ENCODE measurements at regions not wholly inside any gene's neighbourhood (a gene's known extent, or its start where the extent isn't known, plus 50 kb on each side); places are given as distances from the start of the nearest gene placed in this dataset.

DNA sequence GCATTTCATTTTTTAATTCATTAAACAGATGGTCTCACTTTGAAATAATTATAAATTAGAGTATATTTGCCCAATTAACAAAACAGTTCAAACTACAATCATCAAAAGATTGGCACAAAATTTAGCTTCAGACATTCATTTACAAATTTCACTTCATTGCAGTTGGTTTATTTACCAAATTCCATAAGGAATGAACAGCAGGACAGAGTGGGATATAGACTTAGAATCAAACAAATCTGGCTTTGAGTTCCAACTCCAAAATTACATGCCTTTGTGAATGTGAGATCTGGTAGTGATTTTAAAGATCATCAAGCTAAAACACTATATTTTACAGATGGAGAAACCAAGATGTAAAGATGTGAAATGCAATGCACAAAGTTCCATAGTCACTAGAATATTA is 310.7 kb upstream of the CNTN5 start:
- Histone ChIP-seq H3K4me1 (ENCODE audit: insufficient read depth, low read length) (no peaks in the 10 kb centered on the region), H3K79me2 (ENCODE audit: insufficient read depth, low read length) (no peaks in the 10 kb centered on the region), H4K20me1 (ENCODE audit: insufficient read depth, low read length) (no peaks in the 10 kb centered on the region), H3K27ac (ENCODE audit: low read depth, low read length) (no peak overlapping the region), H3K36me3 (ENCODE audit: insufficient read depth, low read length) (no peaks in the 10 kb centered on the region), H3K4me3 (ENCODE audit: insufficient read depth, low read length) (no peak overlapping the region), H3K4me2 (ENCODE audit: insufficient read depth, low read length) (no peak overlapping the region), H2AFZ (ENCODE audit: low read length) (no peak overlapping the region), H3K9me3 (ENCODE audit: low read depth, low read length) (no peaks in the 10 kb centered on the region), H3K27me3 (ENCODE audit: insufficient read depth, low read length) (no peaks in the 10 kb centered on the region)
- DNase-seq (ENCODE audit: insufficient read length, low spot score, missing footprints), result no peak
- TF ChIP-seq CTCF (IDR thresholded peaks at IDR 0.05; ENCODE audit: extremely low read depth, low read depth, low read length), result no peak

DNA sequence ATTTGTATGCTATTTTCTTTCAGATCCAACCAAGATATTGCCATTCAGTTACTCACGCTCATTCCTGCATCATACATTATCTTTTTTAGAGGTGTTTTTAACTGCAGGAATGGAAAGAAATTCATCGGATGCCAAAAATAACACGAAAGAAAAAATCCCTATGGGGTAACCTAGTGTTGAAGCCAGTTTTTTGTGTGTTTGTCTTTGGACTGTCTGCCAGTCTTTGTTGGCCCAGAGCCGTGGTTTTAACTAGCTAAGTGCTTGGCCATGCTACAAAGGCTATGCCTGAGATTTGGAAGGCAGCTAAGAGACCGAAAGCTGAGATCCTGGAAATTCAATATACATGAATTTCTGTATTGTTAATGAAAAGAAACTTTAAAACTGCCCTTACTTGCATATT is 309.8 kb upstream of the CNTN5 start:
- H4K20me1 ChIP-seq (ENCODE audit: insufficient read depth, low read length), result no peaks in the 10 kb centered on the region
- no peak overlapping the region for H3K27ac ChIP-seq (ENCODE audit: low read depth, low read length)
- no peak overlapping the region for H2AFZ ChIP-seq (ENCODE audit: low read length)
- no peak overlapping the region for H3K4me2 ChIP-seq (ENCODE audit: insufficient read depth, low read length)
- H3K4me1 ChIP-seq (ENCODE audit: insufficient read depth, low read length), result no peaks in the 10 kb centered on the region
- H3K9me3 ChIP-seq (ENCODE audit: low read depth, low read length), result no peaks in the 10 kb centered on the region
- H3K79me2 ChIP-seq (ENCODE audit: insufficient read depth, low read length), result no peaks in the 10 kb centered on the region
- TF ChIP-seq CTCF (IDR thresholded peaks at IDR 0.05; ENCODE audit: extremely low read depth, low read depth, low read length), result no peak
- no peak overlapping the region for H3K4me3 ChIP-seq (ENCODE audit: insufficient read depth, low read length)
- no peak for DNase-seq (ENCODE audit: insufficient read length, low spot score, missing footprints)
- H3K27me3 ChIP-seq (ENCODE audit: insufficient read depth, low read length), result no peaks in the 10 kb centered on the region
- H3K36me3 ChIP-seq (ENCODE audit: insufficient read depth, low read length), result no peaks in the 10 kb centered on the region

DNA sequence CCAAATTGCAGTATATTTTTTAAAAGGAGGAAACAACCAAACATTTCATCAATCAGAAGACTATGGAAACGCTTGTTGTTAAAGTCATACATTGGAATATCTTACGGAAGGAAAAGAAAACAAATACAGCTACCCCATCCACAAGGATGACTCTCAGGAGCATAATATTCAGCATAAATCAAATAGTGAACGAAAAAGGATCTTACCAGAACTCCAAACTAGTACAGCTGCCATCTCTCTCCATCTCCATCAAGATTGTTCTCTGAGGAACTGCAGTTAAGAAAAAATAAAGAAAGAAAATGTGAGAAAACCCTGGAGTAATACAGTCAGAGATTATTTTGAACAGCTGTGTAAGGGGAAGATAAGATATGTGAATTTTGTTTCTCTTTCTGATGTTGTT is 299.8 kb upstream of the CNTN5 start:
- DNase-seq (ENCODE audit: insufficient read length, low spot score, missing footprints), result no peak
- Histone ChIP-seq H3K36me3 (ENCODE audit: insufficient read depth, low read length) (no peaks in the 10 kb centered on the region), H3K4me1 (ENCODE audit: insufficient read depth, low read length) (no peaks in the 10 kb centered on the region), H2AFZ (ENCODE audit: low read length) (no peak overlapping the region), H3K27ac (ENCODE audit: low read depth, low read length) (no peak overlapping the region), H3K4me2 (ENCODE audit: insufficient read depth, low read length) (no peak overlapping the region), H3K9me3 (ENCODE audit: low read depth, low read length) (no peaks in the 10 kb centered on the region), H3K79me2 (ENCODE audit: insufficient read depth, low read length) (no peaks in the 10 kb centered on the region), H3K27me3 (ENCODE audit: insufficient read depth, low read length) (no peaks in the 10 kb centered on the region), H3K4me3 (ENCODE audit: insufficient read depth, low read length) (no peak overlapping the region), H4K20me1 (ENCODE audit: insufficient read depth, low read length) (no peaks in the 10 kb centered on the region)
- TF ChIP-seq CTCF (IDR thresholded peaks at IDR 0.05; ENCODE audit: extremely low read depth, low read depth, low read length), result no peak

- Histone ChIP-seq H4K20me1 (ENCODE audit: insufficient read depth, low read length) (no peaks in the 10 kb centered on the region), H3K4me1 (ENCODE audit: insufficient read depth, low read length) (no peaks in the 10 kb centered on the region), H3K36me3 (ENCODE audit: insufficient read depth, low read length) (no peaks in the 10 kb centered on the region), H3K9me3 (ENCODE audit: low read depth, low read length) (no peaks in the 10 kb centered on the region), H3K4me3 (ENCODE audit: insufficient read depth, low read length) (no peak overlapping the region), H3K4me2 (ENCODE audit: insufficient read depth, low read length) (no peak overlapping the region), H3K27me3 (ENCODE audit: insufficient read depth, low read length) (no peaks in the 10 kb centered on the region), H2AFZ (ENCODE audit: low read length) (no peak overlapping the region), H3K79me2 (ENCODE audit: insufficient read depth, low read length) (no peaks in the 10 kb centered on the region), H3K27ac (ENCODE audit: low read depth, low read length) (no peak overlapping the region)
- TF ChIP-seq CTCF (IDR thresholded peaks at IDR 0.05; ENCODE audit: extremely low read depth, low read depth, low read length), result no peak
- DNase-seq (ENCODE audit: insufficient read length, low spot score, missing footprints), result no peak
Observed at GRCh38 chr11:98725471-98725870, 295.3 kb upstream of the CNTN5 start.

Data from osteoblast (primary cell).